HEK293 (cell line): ENCODE measurements at regions not wholly inside any gene's neighbourhood (a gene's known extent, or its start where the extent isn't known, plus 50 kb on each side); places are given as distances from the start of the nearest gene placed in this dataset.

Source experiments
- CTCF ChIA-PET: fragments of 350-600 bp; formaldehyde crosslinking; extraction: SDS; loops from one replicate; lab custom pipeline; 2021; ENCODE audit warnings: antibody characterized with exemption; lab: Yijun Ruan, JAX
- POLR2A ChIA-PET: fragments of 300-600 bp; formaldehyde crosslinking; extraction: SDS; loops from one replicate; lab custom pipeline; 2020; ENCODE audit warnings: antibody characterized with exemption, inconsistent platforms; lab: Yijun Ruan, JAX
- H3K27ac ChIP-seq: fragments of 200-500 bp; sonication (Bioruptor generic); 2 replicates; pipeline ENCODE4 v1.5.1; 2014; ENCODE audit warnings: low read depth, low read length, control low read depth, inconsistent platforms; ENCODE audit errors: extremely low read depth
- H3K36me3 ChIP-seq, 2 experiments: fragments of 200-500 bp in 1 of 2; sonication (Bioruptor generic) in 1 of 2; 1 replicate in 1 of 2; 2 replicates in 1 of 2; pipeline ENCODE4 v1.5.1; 2014 to 2017; ENCODE audit warnings: inconsistent platforms in 2 of 2, low read length in 2 of 2; ENCODE audit not compliant: control insufficient read depth in 2 of 2, insufficient read depth in 1 of 2
- H3K4me1 ChIP-seq: fragments of 200-500 bp; sonication (Bioruptor generic); 2 replicates; pipeline ENCODE4 v1.5.1; 2014; ENCODE audit warnings: mild to moderate bottlenecking, low read length, inconsistent platforms; ENCODE audit not compliant: control insufficient read depth, insufficient read depth
- H3K4me3 ChIP-seq: 2 replicates; pipeline ENCODE4 v1.5.1; 2011; ENCODE audit warnings: low read depth, mild to moderate bottlenecking, control low read depth, low read length, moderate library complexity
- H3K9me3 ChIP-seq: fragments of 200-500 bp; sonication (Bioruptor generic); 2 replicates; pipeline ENCODE4 v1.5.1; 2014; ENCODE audit warnings: low read depth, low read length, inconsistent platforms; ENCODE audit not compliant: control insufficient read depth, insufficient read depth
- RBAK ChIP-seq: fragments of 450-650 bp; formaldehyde crosslinking; IDR thresholded peaks from 2 replicates; pipeline ENCODE4 v1.5.1; 2016; ENCODE audit warnings: missing biosample characterization, missing genetic modification characterization
- SP2 ChIP-seq: fragments of 450-650 bp; formaldehyde crosslinking; IDR thresholded peaks from 2 replicates; pipeline ENCODE4 v1.5.1; 2016; ENCODE audit warnings: missing biosample characterization, missing genetic modification characterization
- SP7 ChIP-seq: fragments of 450-650 bp; formaldehyde crosslinking; IDR thresholded peaks from 2 replicates; pipeline ENCODE4 v1.5.1; 2016; ENCODE audit warnings: missing biosample characterization, missing genetic modification characterization
- TCF7L2 ChIP-seq: IDR thresholded peaks from 2 replicates; pipeline ENCODE4 v1.6.1; 2011; ENCODE audit warnings: low read depth, mild to moderate bottlenecking, inconsistent platforms, low read length, moderate library complexity, borderline replicate concordance
- ZBTB48 ChIP-seq: fragments of 450-650 bp; formaldehyde crosslinking; IDR thresholded peaks from 2 replicates; pipeline ENCODE4 v1.5.1; 2016; ENCODE audit warnings: missing biosample characterization, missing genetic modification characterization
- ZNF184 ChIP-seq: fragments of 450-650 bp; IDR thresholded peaks from 2 replicates; pipeline ENCODE4 v1.5.1; 2018; ENCODE audit warnings: missing biosample characterization, mild to moderate bottlenecking, missing genetic modification characterization
- ZNF341 ChIP-seq: fragments of 450-650 bp; formaldehyde crosslinking; IDR thresholded peaks from 2 replicates; pipeline ENCODE4; 2016; ENCODE audit warnings: low read depth, missing biosample characterization, missing genetic modification characterization
- ZNF423 ChIP-seq: fragments of 450-650 bp; formaldehyde crosslinking; IDR thresholded peaks from 2 replicates; pipeline ENCODE4 v1.5.1; 2016; ENCODE audit warnings: missing biosample characterization, missing genetic modification characterization
- ZNF514 ChIP-seq: fragments of 450-650 bp; formaldehyde crosslinking; IDR thresholded peaks from 2 replicates; pipeline ENCODE4 v1.5.1; 2016; ENCODE audit warnings: missing biosample characterization, missing genetic modification characterization
- ZNF596 ChIP-seq: fragments of 450-650 bp; IDR thresholded peaks from 2 replicates; pipeline ENCODE4 v1.5.0; 2018; ENCODE audit warnings: missing biosample characterization, mild to moderate bottlenecking, missing genetic modification characterization, moderate library complexity
- ZNF600 ChIP-seq: fragments of 450-650 bp; formaldehyde crosslinking; IDR thresholded peaks from 2 replicates; pipeline ENCODE4 v1.5.1; 2016; ENCODE audit warnings: missing biosample characterization, missing genetic modification characterization
- ZNF654 ChIP-seq: fragments of 450-650 bp; formaldehyde crosslinking; IDR thresholded peaks from 2 replicates; pipeline ENCODE4 v1.5.1; 2016; ENCODE audit warnings: low read depth, missing biosample characterization, missing genetic modification characterization
- TF ChIP-seq, protein P1 (sequence below): fragments of 450-650 bp; formaldehyde crosslinking; conservative IDR thresholded peaks from 2 replicates; pipeline ENCODE4 v1.5.1; 2016; ENCODE audit warnings: low read depth, missing biosample characterization, missing genetic modification characterization
- TF ChIP-seq, protein P2 (sequence below): fragments of 450-650 bp; formaldehyde crosslinking; IDR thresholded peaks from 2 replicates; pipeline ENCODE4 v1.5.1; 2017; ENCODE audit warnings: missing biosample characterization, mild to moderate bottlenecking, missing genetic modification characterization, moderate library complexity
- TF ChIP-seq, protein P3 (sequence below): fragments of 450-650 bp; formaldehyde crosslinking; IDR thresholded peaks from 2 replicates; pipeline ENCODE4 v1.5.1; 2016; ENCODE audit warnings: missing biosample characterization, missing genetic modification characterization, borderline replicate concordance
- TF ChIP-seq, protein P4 (sequence below): fragments of 450-650 bp; formaldehyde crosslinking; conservative IDR thresholded peaks from 2 replicates; pipeline ENCODE4 v1.5.1; 2016; ENCODE audit warnings: low read depth, missing biosample characterization, missing genetic modification characterization
- TF ChIP-seq, protein P5 (sequence below): fragments of 450-650 bp; formaldehyde crosslinking; IDR thresholded peaks from 2 replicates; pipeline ENCODE4 v1.5.1; 2016; ENCODE audit warnings: missing biosample characterization, missing genetic modification characterization

DNA sequence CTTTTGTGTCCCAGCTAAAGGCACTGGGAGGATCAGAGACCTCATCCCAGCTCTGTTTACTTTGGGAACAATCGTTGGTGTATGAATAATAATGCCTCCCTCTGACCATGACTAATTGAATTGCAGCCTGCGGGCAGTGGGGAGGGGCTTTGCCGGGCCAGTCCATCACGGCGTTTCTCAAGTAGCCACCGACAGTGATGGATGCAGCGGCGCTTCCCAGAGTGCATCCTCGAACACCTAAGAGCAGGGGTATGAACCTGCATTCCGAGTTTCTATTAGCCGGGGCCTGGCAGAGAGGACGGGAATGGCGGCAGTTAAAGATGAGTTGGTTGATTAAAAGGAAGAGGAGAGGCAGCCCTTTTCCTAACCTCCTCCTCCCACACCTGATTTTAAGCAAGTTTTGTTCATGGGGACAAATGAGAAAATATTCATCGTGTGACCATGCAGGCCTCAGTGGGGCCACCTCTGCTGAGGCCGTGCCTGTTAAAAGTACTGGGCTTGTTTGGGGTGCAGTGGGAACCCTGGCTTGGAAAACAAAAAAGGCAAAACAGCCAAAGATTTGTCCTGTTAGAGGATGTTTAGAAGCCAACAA is 154.1 kb downstream of the FOXA2 start (continued):
- TF ChIP-seq, protein P1, sequence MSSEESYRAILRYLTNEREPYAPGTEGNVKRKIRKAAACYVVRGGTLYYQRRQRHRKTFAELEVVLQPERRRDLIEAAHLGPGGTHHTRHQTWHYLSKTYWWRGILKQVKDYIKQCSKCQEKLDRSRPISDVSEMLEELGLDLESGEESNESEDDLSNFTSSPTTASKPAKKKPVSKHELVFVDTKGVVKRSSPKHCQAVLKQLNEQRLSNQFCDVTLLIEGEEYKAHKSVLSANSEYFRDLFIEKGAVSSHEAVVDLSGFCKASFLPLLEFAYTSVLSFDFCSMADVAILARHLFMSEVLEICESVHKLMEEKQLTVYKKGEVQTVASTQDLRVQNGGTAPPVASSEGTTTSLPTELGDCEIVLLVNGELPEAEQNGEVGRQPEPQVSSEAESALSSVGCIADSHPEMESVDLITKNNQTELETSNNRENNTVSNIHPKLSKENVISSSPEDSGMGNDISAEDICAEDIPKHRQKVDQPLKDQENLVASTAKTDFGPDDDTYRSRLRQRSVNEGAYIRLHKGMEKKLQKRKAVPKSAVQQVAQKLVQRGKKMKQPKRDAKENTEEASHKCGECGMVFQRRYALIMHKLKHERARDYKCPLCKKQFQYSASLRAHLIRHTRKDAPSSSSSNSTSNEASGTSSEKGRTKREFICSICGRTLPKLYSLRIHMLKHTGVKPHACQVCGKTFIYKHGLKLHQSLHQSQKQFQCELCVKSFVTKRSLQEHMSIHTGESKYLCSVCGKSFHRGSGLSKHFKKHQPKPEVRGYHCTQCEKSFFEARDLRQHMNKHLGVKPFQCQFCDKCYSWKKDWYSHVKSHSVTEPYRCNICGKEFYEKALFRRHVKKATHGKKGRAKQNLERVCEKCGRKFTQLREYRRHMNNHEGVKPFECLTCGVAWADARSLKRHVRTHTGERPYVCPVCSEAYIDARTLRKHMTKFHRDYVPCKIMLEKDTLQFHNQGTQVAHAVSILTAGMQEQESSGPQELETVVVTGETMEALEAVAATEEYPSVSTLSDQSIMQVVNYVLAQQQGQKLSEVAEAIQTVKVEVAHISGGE (tag by site-specific recombination) = no peak
- TF ChIP-seq TCF7L2 = peak; percentile 37; the same call in 1 of the 2 replicates
- TF ChIP-seq SP7 = peak; percentile 75
- no peak for TF ChIP-seq ZNF654 (tag by site-specific recombination)
- no peak for TF ChIP-seq ZNF423 (tag by site-specific recombination)
- TF ChIP-seq, protein P2, sequence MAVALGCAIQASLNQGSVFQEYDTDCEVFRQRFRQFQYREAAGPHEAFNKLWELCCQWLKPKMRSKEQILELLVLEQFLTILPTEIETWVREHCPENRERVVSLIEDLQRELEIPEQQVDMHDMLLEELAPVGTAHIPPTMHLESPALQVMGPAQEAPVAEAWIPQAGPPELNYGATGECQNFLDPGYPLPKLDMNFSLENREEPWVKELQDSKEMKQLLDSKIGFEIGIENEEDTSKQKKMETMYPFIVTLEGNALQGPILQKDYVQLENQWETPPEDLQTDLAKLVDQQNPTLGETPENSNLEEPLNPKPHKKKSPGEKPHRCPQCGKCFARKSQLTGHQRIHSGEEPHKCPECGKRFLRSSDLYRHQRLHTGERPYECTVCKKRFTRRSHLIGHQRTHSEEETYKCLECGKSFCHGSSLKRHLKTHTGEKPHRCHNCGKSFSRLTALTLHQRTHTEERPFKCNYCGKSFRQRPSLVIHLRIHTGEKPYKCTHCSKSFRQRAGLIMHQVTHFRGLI = no peak
- TF ChIP-seq ZNF341 (tag by site-specific recombination) = no peak
- peak; percentile 34; the same call in 1 of the 2 replicates for TF ChIP-seq SP2
- no peak for TF ChIP-seq RBAK (tag by site-specific recombination)
- TF ChIP-seq ZNF596 (tag by site-specific recombination) = no peak
- TF ChIP-seq ZNF600 (tag by site-specific recombination) = peak; percentile 51; the same call in 1 of the 2 replicates
- TF ChIP-seq, all 188 proteins: peak for 22

DNA sequence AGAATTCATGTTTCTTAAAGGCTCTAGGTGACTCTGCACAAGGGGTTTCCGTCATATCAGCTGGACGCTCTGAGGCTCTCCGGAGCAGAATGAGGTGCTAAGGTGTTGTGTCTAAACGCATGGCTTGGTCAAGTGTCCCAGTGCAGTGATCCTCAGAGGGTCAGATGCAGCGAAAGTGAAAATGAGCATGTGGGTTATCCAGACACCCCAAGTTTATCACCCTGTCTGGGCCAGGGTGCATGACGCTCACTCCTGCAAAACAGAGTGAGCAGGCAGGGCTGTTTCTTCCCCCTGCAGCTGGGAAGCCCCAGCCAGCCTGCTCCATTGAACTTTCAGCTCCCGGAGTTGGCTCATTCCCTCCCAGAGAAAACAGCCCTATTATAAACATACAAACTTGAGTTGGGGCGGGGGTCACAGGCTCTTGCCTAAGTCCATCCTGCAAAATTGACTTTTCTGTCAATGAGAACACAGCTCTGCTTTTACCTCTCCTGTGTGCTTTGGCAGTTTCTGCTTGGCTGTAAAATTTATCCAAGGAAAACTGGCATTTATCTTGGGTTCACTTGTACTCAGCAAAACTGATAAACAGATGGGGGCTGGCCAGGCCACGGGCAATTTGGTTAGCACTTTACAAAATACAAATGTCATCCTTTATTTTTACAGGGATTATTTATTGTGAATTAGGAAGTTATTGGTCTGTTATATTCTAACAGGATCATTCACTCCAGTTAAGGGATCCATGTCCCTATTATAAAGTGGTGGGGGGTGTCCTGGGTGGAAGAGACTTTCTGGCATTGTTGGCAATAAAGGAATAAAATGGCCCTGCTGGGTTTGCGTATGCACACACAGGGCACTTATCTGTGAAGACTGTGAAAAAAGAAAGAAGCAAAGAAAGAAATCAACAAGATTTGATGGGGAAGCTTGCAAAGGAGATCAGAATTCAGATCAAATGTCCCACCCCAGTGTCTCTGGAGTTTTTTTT is 154.9 kb downstream of the FOXA2 start:
- no peaks in the 10 kb centered on the region for H3K36me3 ChIP-seq
- peaks cover 15% of the 10 kb centered on the region for H3K4me1 ChIP-seq
- H3K4me3 ChIP-seq = no peak overlapping the region
- ChIA-PET CTCF (interaction anchor here (1.6 kb wide), 1 partner anchor 91 kb away, joined by 4 read pairs; no protein-coding TSS in a partner anchor), POLR2A (no interaction called here)
- H3K9me3 ChIP-seq = no peaks in the 10 kb centered on the region
- H3K27ac ChIP-seq = no peak overlapping the region
- TF ChIP-seq, protein P3, sequence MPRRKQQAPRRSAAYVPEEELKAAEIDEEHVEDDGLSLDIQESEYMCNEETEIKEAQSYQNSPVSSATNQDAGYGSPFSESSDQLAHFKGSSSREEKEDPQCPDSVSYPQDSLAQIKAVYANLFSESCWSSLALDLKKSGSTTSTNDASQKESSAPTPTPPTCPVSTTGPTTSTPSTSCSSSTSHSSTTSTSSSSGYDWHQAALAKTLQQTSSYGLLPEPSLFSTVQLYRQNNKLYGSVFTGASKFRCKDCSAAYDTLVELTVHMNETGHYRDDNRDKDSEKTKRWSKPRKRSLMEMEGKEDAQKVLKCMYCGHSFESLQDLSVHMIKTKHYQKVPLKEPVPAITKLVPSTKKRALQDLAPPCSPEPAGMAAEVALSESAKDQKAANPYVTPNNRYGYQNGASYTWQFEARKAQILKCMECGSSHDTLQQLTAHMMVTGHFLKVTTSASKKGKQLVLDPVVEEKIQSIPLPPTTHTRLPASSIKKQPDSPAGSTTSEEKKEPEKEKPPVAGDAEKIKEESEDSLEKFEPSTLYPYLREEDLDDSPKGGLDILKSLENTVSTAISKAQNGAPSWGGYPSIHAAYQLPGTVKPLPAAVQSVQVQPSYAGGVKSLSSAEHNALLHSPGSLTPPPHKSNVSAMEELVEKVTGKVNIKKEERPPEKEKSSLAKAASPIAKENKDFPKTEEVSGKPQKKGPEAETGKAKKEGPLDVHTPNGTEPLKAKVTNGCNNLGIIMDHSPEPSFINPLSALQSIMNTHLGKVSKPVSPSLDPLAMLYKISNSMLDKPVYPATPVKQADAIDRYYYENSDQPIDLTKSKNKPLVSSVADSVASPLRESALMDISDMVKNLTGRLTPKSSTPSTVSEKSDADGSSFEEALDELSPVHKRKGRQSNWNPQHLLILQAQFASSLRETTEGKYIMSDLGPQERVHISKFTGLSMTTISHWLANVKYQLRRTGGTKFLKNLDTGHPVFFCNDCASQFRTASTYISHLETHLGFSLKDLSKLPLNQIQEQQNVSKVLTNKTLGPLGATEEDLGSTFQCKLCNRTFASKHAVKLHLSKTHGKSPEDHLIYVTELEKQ (tag by site-specific recombination) = no peak
- TF ChIP-seq ZNF184 (tag by site-specific recombination) (no peak), ZNF514 (tag by site-specific recombination) (no peak), ZBTB48 (tag by site-specific recombination) (no peak)
- TF ChIP-seq, protein P4, sequence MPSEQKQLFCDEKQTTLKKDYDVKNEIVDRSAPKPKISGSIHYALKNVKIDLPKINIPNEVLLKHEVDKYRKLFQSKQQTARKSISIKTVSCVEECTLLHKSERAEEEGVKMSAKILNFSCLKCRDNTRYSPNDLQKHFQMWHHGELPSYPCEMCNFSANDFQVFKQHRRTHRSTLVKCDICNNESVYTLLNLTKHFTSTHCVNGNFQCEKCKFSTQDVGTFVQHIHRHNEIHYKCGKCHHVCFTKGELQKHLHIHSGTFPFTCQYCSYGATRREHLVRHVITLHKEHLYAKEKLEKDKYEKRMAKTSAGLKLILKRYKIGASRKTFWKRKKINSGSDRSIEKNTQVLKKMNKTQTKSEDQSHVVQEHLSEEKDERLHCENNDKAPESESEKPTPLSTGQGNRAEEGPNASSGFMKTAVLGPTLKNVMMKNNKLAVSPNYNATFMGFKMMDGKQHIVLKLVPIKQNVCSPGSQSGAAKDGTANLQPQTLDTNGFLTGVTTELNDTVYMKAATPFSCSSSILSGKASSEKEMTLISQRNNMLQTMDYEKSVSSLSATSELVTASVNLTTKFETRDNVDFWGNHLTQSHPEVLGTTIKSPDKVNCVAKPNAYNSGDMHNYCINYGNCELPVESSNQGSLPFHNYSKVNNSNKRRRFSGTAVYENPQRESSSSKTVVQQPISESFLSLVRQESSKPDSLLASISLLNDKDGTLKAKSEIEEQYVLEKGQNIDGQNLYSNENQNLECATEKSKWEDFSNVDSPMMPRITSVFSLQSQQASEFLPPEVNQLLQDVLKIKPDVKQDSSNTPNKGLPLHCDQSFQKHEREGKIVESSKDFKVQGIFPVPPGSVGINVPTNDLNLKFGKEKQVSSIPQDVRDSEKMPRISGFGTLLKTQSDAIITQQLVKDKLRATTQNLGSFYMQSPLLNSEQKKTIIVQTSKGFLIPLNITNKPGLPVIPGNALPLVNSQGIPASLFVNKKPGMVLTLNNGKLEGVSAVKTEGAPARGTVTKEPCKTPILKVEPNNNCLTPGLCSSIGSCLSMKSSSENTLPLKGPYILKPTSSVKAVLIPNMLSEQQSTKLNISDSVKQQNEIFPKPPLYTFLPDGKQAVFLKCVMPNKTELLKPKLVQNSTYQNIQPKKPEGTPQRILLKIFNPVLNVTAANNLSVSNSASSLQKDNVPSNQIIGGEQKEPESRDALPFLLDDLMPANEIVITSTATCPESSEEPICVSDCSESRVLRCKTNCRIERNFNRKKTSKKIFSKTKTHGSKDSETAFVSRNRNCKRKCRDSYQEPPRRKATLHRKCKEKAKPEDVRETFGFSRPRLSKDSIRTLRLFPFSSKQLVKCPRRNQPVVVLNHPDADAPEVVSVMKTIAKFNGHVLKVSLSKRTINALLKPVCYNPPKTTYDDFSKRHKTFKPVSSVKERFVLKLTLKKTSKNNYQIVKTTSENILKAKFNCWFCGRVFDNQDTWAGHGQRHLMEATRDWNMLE = no peak
- TF ChIP-seq, protein P5, sequence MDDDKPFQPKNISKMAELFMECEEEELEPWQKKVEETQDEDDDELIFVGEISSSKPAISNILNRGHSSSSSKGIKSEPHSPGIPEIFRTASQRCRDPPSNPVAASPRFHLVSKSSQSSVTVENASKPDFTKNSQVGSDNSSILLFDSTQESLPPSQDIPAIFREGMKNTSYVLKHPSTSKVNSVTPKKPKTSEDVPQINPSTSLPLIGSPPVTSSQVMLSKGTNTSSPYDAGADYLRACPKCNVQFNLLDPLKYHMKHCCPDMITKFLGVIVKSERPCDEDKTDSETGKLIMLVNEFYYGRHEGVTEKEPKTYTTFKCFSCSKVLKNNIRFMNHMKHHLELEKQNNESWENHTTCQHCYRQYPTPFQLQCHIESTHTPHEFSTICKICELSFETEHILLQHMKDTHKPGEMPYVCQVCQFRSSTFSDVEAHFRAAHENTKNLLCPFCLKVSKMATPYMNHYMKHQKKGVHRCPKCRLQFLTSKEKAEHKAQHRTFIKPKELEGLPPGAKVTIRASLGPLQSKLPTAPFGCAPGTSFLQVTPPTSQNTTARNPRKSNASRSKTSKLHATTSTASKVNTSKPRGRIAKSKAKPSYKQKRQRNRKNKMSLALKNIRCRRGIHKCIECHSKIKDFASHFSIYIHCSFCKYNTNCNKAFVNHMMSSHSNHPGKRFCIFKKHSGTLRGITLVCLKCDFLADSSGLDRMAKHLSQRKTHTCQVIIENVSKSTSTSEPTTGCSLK (tag by site-specific recombination) = no peak
